GM13976 (cell line): ENCODE measurements at regions not wholly inside any gene's neighbourhood (a gene's known extent, or its start where the extent isn't known, plus 50 kb on each side); places are given as distances from the start of the nearest gene placed in this dataset.

Experiments
- DNase-seq: peaks from one replicate; pipeline ENCODE4 v3.0.0; 2012; ENCODE audit warnings: low spot score
- in situ Hi-C: fragments of 300-500 bp; cut with MboI; formaldehyde crosslinking; loops from one replicate; pipeline ENCODE4 v1.12.0; 2022; ENCODE audit warnings: low sequenced_read_pairs, mixed read lengths, inconsistent platforms; ENCODE audit not compliant: unreplicated experiment
- TF ChIP-seq, protein P1 (sequence below): IDR thresholded peaks from 2 replicates; pipeline ENCODE4 v1.5.1; 2012; ENCODE audit warnings: borderline replicate concordance, mild to moderate bottlenecking; ENCODE audit not compliant: insufficient read depth; ENCODE audit errors: extremely low read depth, missing control alignments, control extremely low read depth

DNA sequence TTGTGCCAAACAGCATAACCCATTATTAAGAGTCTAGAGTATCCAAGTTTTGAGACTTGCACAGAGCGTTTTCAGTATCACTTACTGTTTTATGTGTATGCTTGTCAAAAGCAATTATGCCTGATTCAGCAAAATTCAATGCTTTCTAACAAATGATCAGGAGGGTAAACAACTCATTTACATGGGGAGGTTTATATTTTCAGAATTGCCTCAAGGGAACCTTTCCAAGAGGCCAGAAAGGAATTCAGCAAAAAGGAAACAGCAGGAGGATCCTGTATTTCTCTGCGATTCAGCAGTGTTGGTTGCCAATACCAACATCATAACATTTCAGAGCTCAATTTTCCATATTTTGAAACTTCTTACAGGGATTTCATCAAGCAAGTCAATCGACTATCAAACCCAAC is 69.3 kb upstream of the DAB2 start:
- TF ChIP-seq, protein P1, sequence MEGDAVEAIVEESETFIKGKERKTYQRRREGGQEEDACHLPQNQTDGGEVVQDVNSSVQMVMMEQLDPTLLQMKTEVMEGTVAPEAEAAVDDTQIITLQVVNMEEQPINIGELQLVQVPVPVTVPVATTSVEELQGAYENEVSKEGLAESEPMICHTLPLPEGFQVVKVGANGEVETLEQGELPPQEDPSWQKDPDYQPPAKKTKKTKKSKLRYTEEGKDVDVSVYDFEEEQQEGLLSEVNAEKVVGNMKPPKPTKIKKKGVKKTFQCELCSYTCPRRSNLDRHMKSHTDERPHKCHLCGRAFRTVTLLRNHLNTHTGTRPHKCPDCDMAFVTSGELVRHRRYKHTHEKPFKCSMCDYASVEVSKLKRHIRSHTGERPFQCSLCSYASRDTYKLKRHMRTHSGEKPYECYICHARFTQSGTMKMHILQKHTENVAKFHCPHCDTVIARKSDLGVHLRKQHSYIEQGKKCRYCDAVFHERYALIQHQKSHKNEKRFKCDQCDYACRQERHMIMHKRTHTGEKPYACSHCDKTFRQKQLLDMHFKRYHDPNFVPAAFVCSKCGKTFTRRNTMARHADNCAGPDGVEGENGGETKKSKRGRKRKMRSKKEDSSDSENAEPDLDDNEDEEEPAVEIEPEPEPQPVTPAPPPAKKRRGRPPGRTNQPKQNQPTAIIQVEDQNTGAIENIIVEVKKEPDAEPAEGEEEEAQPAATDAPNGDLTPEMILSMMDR = no peak
- in situ Hi-C loops = no loop called here
- DNase-seq = no peak

DNA sequence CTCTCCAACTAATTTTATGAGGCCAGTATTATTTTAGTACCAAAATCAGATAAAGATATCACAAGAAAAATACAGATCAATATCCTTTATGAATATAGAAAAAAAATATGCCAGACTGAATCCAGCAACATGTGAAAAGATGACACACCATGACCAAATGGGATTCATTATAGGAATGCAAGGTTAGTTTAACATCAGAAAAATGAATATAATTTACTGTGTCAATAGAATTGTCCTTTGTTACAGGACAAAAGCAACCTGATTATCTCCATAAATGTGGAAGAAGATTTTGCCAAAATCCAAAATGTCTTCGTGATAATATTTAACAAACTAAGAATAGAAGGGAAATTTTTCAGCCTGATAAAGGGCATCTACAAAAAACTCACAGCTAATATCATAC is 66.4 kb upstream of the DAB2 start:
- in situ Hi-C loops = no loop called here
- DNase-seq = no peak
- TF ChIP-seq, protein P1 = no peak

DNA sequence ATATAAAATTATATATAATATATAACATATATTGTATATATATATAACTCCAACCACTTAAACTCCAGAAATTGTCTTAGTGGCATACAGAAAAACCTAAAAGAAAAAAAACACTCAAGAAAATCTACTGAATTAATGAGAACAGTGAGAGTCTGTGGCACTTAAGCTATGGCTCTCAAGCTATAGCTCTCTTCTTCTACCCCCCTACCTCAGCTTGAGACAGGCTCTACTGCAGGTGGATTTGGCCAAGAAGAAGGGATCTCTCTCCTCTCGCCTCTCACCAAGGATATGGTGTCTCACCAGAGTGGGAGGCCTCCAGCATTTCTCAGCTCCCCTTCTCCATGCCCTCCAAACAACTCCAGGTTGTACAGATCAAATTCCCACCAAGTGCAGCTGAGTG is 64.5 kb upstream of the DAB2 start:
- TF ChIP-seq, protein P1 = no peak
- in situ Hi-C loops = no loop called here
- no peak for DNase-seq

DNA sequence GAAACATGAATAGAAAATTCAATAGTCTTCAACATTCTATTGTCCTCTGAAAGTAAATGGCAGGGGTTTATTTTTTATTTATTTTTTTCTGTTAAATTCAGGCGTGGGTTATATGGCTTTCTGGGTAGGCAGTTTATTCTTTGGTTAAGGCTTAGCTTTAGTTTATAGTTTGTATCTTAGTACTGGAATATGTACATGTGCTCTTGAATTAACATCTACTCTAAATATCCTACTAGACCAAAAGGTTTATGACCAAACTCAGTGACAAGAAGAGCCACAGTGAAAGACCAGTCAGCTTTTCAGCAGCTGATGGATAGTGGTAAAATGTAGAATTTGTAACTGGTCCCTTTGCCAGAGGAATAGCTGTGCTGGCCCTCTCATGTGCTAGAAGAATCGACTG is 62.0 kb upstream of the DAB2 start:
- TF ChIP-seq, protein P1 = no peak
- no peak for DNase-seq
- in situ Hi-C loops = no loop called here

DNA sequence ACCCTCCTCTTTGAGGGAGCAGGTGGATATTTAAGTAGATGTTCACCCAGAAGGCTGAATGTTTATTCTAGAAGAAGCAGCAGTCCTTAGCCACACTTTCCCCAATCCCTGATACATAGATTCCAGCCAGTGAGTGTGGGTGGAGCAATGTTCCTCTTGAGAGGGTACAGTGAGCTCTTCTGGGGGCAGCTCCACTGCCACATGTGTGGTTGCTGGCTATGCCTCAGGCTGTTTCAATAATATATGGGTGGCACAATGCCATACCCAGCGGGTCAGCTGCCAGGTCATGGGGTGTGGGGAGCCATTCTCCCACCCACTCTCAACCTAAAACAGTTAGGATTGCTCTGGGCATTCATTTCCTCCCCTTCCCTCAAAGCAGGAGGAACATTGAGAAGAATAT is 61.6 kb upstream of the DAB2 start:
- in situ Hi-C loops = no loop called here
- TF ChIP-seq, protein P1 = no peak
- no peak for DNase-seq

DNA sequence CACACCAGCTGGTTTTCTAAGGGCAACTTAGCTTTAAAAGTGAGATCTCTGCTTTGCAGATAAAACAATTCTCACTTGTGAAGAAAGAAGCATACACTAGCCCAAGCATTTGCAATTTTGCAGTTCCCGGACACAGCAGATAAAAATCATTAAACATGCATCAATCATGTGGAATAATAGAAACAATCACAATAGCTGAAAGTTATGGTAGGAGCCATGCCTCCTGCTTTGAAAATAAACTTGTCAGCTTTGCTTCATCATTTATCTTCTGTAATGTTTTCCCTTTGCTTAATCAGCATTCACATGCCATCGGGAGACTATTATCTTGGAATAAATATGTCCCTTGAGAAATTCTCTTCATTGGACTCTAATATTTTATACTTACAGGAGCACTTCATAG is 60.3 kb upstream of the DAB2 start:
- in situ Hi-C loops = no loop called here
- TF ChIP-seq, protein P1 = no peak

DNA sequence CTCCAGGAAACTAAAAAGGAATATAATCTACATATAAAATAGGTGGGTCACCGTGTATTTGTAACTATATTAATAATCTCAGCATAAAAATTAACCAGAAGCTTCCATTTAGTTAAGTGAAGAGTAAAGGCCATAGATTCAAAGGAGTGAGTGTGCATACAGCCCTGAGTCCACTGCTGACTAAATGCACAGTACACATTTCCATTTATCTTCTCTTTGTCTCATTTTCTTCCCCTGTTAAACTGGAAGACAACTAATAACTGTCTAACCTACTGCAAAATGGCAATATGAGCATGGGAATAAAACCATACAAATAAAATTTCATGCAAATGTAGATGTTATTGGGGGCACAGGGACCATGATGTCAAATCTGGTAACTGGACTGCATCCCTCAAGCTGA is 59.9 kb upstream of the DAB2 start:
- in situ Hi-C loops = no loop called here
- DNase-seq = no peak
- TF ChIP-seq, protein P1 = no peak

More for the DNA sequence above, 60.3 kb upstream of the DAB2 start:
- DNase-seq = no peak
